ENCODE measurements at regions not wholly inside any gene's neighbourhood (a gene's known extent, or its start where the extent isn't known, plus 50 kb on each side); places are given as distances from the start of the nearest gene placed in this dataset.

DNA sequence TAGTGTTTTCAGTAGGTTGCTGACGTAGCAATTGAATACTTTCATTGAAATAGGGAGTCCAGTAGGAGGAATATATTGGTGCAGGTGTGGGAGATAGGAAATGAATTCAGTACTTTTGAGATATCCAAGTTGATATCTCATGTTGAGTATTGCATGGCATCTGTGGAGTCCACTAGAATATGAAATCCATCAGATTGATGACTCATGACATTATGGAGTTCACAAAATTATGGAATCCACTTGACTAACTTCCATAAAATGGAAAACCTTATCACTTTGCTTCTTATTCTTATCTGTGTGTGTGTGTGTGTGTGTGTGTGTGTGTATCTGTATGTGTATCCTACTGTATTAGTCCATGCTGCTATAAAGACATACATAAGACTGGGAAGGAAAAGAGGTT is 513.5 kb upstream of the ZEB2 start:
- no peak for FAIRE-seq
- TF ChIP-seq, protein P1, sequence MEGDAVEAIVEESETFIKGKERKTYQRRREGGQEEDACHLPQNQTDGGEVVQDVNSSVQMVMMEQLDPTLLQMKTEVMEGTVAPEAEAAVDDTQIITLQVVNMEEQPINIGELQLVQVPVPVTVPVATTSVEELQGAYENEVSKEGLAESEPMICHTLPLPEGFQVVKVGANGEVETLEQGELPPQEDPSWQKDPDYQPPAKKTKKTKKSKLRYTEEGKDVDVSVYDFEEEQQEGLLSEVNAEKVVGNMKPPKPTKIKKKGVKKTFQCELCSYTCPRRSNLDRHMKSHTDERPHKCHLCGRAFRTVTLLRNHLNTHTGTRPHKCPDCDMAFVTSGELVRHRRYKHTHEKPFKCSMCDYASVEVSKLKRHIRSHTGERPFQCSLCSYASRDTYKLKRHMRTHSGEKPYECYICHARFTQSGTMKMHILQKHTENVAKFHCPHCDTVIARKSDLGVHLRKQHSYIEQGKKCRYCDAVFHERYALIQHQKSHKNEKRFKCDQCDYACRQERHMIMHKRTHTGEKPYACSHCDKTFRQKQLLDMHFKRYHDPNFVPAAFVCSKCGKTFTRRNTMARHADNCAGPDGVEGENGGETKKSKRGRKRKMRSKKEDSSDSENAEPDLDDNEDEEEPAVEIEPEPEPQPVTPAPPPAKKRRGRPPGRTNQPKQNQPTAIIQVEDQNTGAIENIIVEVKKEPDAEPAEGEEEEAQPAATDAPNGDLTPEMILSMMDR (IDR thresholded peaks at IDR 0.05; ENCODE audit: insufficient read depth, low read length, severe bottlenecking) = no peak
- DNase-seq (ENCODE audit: low read depth) = no peak
- no peaks in the 10 kb centered on the region for H3K27me3 ChIP-seq (ENCODE audit: control insufficient read depth, insufficient read depth, low read length)
- no peak overlapping the region for H3K4me3 ChIP-seq (ENCODE audit: low read depth, low read length)
- H3K36me3 ChIP-seq (ENCODE audit: control insufficient read depth, insufficient read depth, low read length) = no peaks in the 10 kb centered on the region

DNA sequence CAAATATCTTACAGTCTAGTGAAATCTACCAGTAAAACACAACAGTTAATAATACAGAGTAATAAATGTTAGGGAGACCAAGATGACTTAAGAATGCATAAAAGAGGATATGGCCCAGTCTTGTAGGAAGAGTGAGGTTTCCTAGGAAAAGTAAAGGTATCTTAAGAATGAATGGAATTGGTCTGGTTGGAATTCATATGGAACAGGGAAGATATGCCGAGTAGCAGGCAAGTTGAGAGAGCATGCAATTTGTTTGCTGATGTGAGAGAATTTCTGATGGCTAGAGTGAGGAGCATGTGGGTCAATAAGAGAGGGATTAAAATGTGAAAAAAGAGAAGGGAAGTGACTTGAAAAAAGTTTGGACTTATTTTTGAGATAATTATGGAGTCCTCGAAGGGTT is 512.9 kb upstream of the ZEB2 start:
- TF ChIP-seq, protein P1 (IDR thresholded peaks at IDR 0.05; ENCODE audit: insufficient read depth, low read length, severe bottlenecking) = no peak
- FAIRE-seq = no peak

DNA sequence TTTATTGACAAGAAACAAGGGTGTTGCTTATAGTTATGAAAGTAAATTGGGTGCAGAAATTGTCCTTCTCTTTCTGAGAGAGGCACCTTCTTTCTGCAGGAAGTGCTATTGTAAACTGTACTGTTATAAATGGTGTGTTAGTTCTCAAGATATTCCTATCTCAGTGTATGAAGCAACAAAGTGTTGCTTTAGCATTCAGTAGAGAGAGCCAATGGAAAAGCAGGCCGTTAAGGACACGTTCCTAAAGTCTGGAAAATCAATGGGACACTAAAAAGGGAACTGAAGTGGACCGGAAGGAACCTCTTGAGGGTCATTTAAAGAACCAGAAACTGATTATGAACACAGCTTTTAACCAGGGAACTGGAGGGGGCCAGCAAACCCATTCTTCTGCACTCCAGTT is 510.0 kb upstream of the ZEB2 start:
- no peak overlapping the region for H3K4me3 ChIP-seq (ENCODE audit: low read depth, low read length)
- DNase-seq (ENCODE audit: low read depth) (no peak), FAIRE-seq (no peak)
- H3K36me3 ChIP-seq (ENCODE audit: control insufficient read depth, insufficient read depth, low read length) = no peaks in the 10 kb centered on the region
- H3K27me3 ChIP-seq (ENCODE audit: control insufficient read depth, insufficient read depth, low read length) = no peaks in the 10 kb centered on the region
- TF ChIP-seq, protein P1 (IDR thresholded peaks at IDR 0.05; ENCODE audit: insufficient read depth, low read length, severe bottlenecking) = no peak

More for the DNA sequence above, 512.9 kb upstream of the ZEB2 start:
- no peaks in the 10 kb centered on the region for H3K27me3 ChIP-seq (ENCODE audit: control insufficient read depth, insufficient read depth, low read length)
- H3K4me3 ChIP-seq (ENCODE audit: low read depth, low read length) = no peak overlapping the region
- no peaks in the 10 kb centered on the region for H3K36me3 ChIP-seq (ENCODE audit: control insufficient read depth, insufficient read depth, low read length)
- no peak for DNase-seq (ENCODE audit: low read depth)

DNA sequence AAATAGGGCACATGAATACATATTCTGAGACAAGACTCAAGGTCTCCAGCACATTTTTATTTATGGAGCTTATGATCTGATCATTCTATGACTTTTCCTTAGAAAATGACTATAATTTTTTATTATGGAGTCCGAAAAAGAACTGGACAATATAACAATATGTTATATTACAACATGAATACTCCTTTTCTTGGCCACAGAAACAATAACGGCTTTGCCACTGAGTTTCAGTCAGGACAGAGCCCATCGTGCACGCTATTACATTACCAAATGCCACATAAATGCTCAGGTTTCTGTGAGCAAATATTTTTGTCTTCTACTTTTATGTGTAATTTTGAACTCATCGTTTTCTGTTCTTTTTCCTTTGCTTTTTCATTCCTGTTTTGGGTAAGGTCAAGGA is 509.2 kb upstream of the ZEB2 start:
- Histone ChIP-seq H3K27me3 (ENCODE audit: control insufficient read depth, insufficient read depth, low read length) (no peaks in the 10 kb centered on the region), H3K36me3 (ENCODE audit: control insufficient read depth, insufficient read depth, low read length) (no peaks in the 10 kb centered on the region), H3K4me3 (ENCODE audit: low read depth, low read length) (no peak overlapping the region)
- DNase-seq (ENCODE audit: low read depth) (no peak), FAIRE-seq (no peak)
- TF ChIP-seq, protein P1 (IDR thresholded peaks at IDR 0.05; ENCODE audit: insufficient read depth, low read length, severe bottlenecking) = no peak

DNA sequence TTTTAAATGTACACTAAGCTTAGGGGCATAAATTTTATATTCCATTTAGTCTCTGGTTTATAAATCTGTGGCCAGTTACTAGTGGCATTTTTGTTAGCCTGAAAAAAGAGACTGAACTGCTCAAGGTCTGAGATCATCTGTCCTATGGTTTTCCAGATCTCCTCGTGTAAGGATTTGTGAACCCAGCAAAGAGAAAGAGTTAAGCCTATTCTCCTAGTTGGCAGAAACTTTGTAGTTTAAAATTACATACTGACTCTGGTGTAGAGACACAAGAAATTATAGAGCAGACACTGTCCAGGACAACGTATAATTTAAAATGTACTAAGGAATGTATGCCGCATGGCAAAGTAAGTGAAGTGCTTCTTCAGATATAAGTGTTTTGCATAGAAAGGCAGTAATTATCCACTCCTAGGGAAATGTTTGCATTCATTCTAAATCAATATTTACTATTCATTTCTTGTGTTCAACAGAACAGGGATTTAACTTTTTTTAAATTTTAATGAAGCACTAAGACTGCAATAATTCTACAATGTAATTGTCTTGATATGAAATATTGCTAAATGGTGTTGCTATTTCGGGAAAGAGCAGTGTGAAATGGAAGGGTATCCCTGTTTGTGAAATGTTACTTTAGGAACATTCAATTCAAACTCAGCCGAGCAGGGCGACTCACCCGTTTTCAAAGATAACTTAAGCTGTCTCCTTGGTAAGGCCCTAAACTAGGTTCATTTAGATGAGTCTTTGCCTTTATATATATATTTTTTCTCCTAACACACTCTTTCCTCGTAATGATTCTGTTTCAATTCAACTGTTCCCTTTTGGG is 508.4 kb upstream of the ZEB2 start:
- FAIRE-seq (no peak), DNase-seq (ENCODE audit: low read depth) (no peak)
- Histone ChIP-seq H3K4me3 (ENCODE audit: low read depth, low read length) (no peak overlapping the region), H3K36me3 (ENCODE audit: control insufficient read depth, insufficient read depth, low read length) (no peaks in the 10 kb centered on the region), H3K27me3 (ENCODE audit: control insufficient read depth, insufficient read depth, low read length) (peaks cover 2% of the 10 kb centered on the region)
- TF ChIP-seq, protein P1 (IDR thresholded peaks at IDR 0.05; ENCODE audit: insufficient read depth, low read length, severe bottlenecking) = no peak

Data from bronchial epithelial cell (primary cell).